Panc1 (cell line): ENCODE measurements at regions not wholly inside any gene's neighbourhood (a gene's known extent, or its start where the extent isn't known, plus 50 kb on each side); places are given as distances from the start of the nearest gene placed in this dataset.

Source experiments
- ATAC-seq: fragments of 200-7000 bp; cut with Tn5 transposase; 2 replicates; pipeline ENCODE4 v1.9.1; 2020; ENCODE audit warnings: mild to moderate bottlenecking, moderate library complexity
- BruUV-seq: library from RNA; stranded (reverse); fragments of 400-500 nt; replicated peaks from 2 replicates; lab custom pipeline; 2021; lab: Mats Ljungman, UMichigan
- CTCF ChIA-PET: fragments of 300-600 bp; sonication (Branson Sonifier 250); formaldehyde crosslinking; loops from one replicate; lab custom pipeline; 2022; ENCODE audit warnings: antibody characterized with exemption; lab: Charles Lee
- POLR2A ChIA-PET: fragments of 300-600 bp; sonication (Branson Sonifier 250); formaldehyde crosslinking; loops from one replicate; lab custom pipeline; 2022; ENCODE audit warnings: antibody characterized with exemption; lab: Charles Lee
- DNase-seq: peaks from one replicate; pipeline ENCODE4 v3.0.0-alpha.2; 2010; ENCODE audit warnings: low read depth, low spot score
- H3K27ac ChIP-seq: 2 replicates; pipeline ENCODE4 v1.5.1; 2011; ENCODE audit warnings: mild to moderate bottlenecking, low read length, inconsistent platforms
- H3K27me3 ChIP-seq: fragments of 200-500 bp; sonication (Bioruptor generic); 2 replicates; pipeline ENCODE4 v1.6.0; 2014; ENCODE audit warnings: low read length, inconsistent platforms; ENCODE audit not compliant: control insufficient read depth, insufficient read depth
- H3K36me3 ChIP-seq: fragments of 200-500 bp; sonication (Bioruptor generic); 2 replicates; pipeline ENCODE4 v1.5.1; 2014; ENCODE audit warnings: inconsistent platforms, mild to moderate bottlenecking, low read length, moderate library complexity; ENCODE audit not compliant: control insufficient read depth, insufficient read depth
- H3K4me1 ChIP-seq: 2 replicates; pipeline ENCODE4 v1.5.1; 2011; ENCODE audit warnings: inconsistent platforms, mild to moderate bottlenecking, low read length, moderate library complexity; ENCODE audit not compliant: control insufficient read depth, insufficient read depth
- H3K4me3 ChIP-seq, 2 experiments: 2 replicates each; pipeline ENCODE4 v1.5.1; 2011 to 2012; ENCODE audit warnings: low read depth in 2 of 2, low read length in 2 of 2, mild to moderate bottlenecking in 2 of 2, inconsistent platforms in 1 of 2, moderate library complexity in 1 of 2
- H3K9me3 ChIP-seq: fragments of 200-500 bp; sonication (Bioruptor generic); 2 replicates; pipeline ENCODE4 v1.5.1; 2014; ENCODE audit warnings: low read depth, mild to moderate bottlenecking, inconsistent platforms, low read length, moderate library complexity; ENCODE audit not compliant: control insufficient read depth, insufficient read depth
- POLR2AphosphoS5 ChIP-seq: IDR thresholded peaks from 2 replicates; pipeline ENCODE4 v1.6.1; 2012; ENCODE audit warnings: mild to moderate bottlenecking, low read depth, low read length, moderate library complexity
- SIN3A ChIP-seq: IDR thresholded peaks from 2 replicates; pipeline ENCODE4 v1.6.1; 2012; ENCODE audit warnings: low read depth, mild to moderate bottlenecking, low read length, moderate library complexity, borderline replicate concordance; ENCODE audit not compliant: insufficient read depth
- TCF7L2 ChIP-seq: IDR thresholded peaks from 2 replicates; pipeline ENCODE4 v1.6.1; 2011; ENCODE audit warnings: mild to moderate bottlenecking, low read depth, low read length, inconsistent platforms
- in situ Hi-C: cut with HindIII; loops from 2 replicates; pipeline ENCODE4 v1.10.0; 2016; ENCODE audit warnings: low sequenced_read_pairs, low pct_unique_long_range_greater_than_20kb
- intact Hi-C: fragments of 100-400 bp; cut with micrococcal nuclease; formaldehyde crosslinking; loops from one replicate; pipeline ENCODE4 v1.10.0; 2022; ENCODE audit not compliant: unreplicated experiment
- TF ChIP-seq, protein P1 (sequence below): fragments of 450-650 bp; IDR thresholded peaks from 2 replicates; pipeline ENCODE4 v1.5.1; 2017; ENCODE audit warnings: mild to moderate bottlenecking
- TF ChIP-seq, protein P2 (sequence below), 2 experiments: IDR thresholded peaks; 2 replicates each; pipeline ENCODE4 v1.6.1; 2011 to 2012; ENCODE audit warnings: low read depth in 2 of 2, control low read depth in 1 of 2, low read length in 1 of 2, mild to moderate bottlenecking in 1 of 2, moderate library complexity in 1 of 2; ENCODE audit not compliant: insufficient read depth in 1 of 2

DNA sequence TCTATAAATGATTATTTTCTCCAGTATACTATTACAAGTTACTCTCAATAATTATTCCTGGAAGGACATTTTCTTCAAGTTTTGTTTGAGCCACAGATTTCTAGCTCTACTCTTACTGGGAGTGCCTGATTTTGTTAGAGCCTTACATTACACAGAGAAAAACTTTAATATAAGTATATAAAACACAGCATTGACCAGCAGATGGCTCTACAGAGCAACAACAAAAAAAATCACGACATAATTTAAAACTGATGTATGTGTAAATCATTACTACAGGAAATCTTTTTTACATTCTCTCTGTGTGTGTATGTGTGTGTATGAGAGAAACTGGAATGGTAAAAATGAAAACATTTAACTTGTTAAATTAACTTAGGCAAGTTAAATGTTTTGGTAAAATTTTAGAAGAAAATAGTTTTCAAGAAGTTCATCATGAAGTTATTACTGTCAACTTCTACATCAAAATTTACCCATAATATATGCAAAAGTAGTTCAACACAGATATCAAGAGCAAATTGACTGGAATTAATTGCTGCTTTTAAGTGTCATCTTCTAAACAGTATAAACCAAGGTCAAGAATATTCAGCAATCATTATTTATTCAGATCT is 103.3 kb downstream of the MDH1 start:
- BruUV-seq = no TSS peak
- intact Hi-C loops = loop anchor here (1.0 kb wide), 2 partner anchors 169 to 197 kb away; no protein-coding TSS in a partner anchor
- H3K27me3 ChIP-seq = no peaks in the 10 kb centered on the region; the same call in 1 of the 2 replicates
- ChIA-PET CTCF (no interaction called here), POLR2A (no interaction called here)
- H3K27ac ChIP-seq = no peak overlapping the region
- H3K4me1 ChIP-seq = no peaks in the 10 kb centered on the region
- DNase-seq (peak; percentile 20), ATAC-seq (peak; percentile 56; the same call in 1 of the 2 replicates)
- no peak overlapping the region for H3K4me3 ChIP-seq
- in situ Hi-C loops = no loop called here
- TF ChIP-seq, protein P1, sequence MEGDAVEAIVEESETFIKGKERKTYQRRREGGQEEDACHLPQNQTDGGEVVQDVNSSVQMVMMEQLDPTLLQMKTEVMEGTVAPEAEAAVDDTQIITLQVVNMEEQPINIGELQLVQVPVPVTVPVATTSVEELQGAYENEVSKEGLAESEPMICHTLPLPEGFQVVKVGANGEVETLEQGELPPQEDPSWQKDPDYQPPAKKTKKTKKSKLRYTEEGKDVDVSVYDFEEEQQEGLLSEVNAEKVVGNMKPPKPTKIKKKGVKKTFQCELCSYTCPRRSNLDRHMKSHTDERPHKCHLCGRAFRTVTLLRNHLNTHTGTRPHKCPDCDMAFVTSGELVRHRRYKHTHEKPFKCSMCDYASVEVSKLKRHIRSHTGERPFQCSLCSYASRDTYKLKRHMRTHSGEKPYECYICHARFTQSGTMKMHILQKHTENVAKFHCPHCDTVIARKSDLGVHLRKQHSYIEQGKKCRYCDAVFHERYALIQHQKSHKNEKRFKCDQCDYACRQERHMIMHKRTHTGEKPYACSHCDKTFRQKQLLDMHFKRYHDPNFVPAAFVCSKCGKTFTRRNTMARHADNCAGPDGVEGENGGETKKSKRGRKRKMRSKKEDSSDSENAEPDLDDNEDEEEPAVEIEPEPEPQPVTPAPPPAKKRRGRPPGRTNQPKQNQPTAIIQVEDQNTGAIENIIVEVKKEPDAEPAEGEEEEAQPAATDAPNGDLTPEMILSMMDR = peak; percentile 64; the same call in 1 of the 2 replicates
- TF ChIP-seq SIN3A = no peak
- H3K36me3 ChIP-seq = no peaks in the 10 kb centered on the region
- H3K9me3 ChIP-seq = no peaks in the 10 kb centered on the region

DNA sequence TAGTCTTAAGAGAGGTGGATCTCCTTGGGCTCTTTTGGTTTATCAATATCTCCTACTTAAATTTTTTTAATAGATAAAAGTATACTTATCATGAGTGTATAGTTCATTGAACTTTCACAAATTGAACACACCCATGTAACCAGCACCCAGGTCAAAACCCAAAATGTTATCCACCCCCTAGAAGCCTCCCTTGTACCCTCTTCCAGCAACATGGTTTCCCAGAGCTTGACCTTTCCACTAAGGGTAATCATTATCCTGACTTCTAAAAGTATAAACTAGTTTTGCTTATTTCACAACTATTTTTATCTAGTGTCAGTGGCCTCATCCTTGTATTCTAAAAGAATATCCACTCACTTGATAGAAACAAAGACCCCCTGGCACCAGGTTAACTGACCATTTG is 106.8 kb downstream of the MDH1 start:
- no peak overlapping the region for H3K4me3 ChIP-seq
- POLR2A ChIA-PET = no interaction called here
- intact Hi-C loops (no loop called here), in situ Hi-C loops (no loop called here)
- ATAC-seq (no peak), DNase-seq (no peak)
- no peaks in the 10 kb centered on the region for H3K9me3 ChIP-seq
- H3K4me1 ChIP-seq = no peaks in the 10 kb centered on the region
- no peak overlapping the region for H3K27ac ChIP-seq
- no TSS peak for BruUV-seq
- no peaks in the 10 kb centered on the region; the same call in 1 of the 2 replicates for H3K27me3 ChIP-seq
- no peaks in the 10 kb centered on the region for H3K36me3 ChIP-seq
- TF ChIP-seq, protein P2, sequence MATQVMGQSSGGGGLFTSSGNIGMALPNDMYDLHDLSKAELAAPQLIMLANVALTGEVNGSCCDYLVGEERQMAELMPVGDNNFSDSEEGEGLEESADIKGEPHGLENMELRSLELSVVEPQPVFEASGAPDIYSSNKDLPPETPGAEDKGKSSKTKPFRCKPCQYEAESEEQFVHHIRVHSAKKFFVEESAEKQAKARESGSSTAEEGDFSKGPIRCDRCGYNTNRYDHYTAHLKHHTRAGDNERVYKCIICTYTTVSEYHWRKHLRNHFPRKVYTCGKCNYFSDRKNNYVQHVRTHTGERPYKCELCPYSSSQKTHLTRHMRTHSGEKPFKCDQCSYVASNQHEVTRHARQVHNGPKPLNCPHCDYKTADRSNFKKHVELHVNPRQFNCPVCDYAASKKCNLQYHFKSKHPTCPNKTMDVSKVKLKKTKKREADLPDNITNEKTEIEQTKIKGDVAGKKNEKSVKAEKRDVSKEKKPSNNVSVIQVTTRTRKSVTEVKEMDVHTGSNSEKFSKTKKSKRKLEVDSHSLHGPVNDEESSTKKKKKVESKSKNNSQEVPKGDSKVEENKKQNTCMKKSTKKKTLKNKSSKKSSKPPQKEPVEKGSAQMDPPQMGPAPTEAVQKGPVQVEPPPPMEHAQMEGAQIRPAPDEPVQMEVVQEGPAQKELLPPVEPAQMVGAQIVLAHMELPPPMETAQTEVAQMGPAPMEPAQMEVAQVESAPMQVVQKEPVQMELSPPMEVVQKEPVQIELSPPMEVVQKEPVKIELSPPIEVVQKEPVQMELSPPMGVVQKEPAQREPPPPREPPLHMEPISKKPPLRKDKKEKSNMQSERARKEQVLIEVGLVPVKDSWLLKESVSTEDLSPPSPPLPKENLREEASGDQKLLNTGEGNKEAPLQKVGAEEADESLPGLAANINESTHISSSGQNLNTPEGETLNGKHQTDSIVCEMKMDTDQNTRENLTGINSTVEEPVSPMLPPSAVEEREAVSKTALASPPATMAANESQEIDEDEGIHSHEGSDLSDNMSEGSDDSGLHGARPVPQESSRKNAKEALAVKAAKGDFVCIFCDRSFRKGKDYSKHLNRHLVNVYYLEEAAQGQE (IDR thresholded peaks at IDR 0.05; ENCODE audit: insufficient read depth in 1 of 2, low read depth in 2 of 2, low read length in 1 of 2) = no peak
- TF ChIP-seq TCF7L2 (no peak), POLR2AphosphoS5 (no peak), SIN3A (no peak)
- TF ChIP-seq, protein P1 = no peak
- CTCF ChIA-PET = no interaction called here
